A673 (cell line): ENCODE measurements at regions not wholly inside any gene's neighbourhood (a gene's known extent, or its start where the extent isn't known, plus 50 kb on each side); places are given as distances from the start of the nearest gene placed in this dataset.

Source experiments
- BruUV-seq: library from RNA; stranded (reverse); fragments of 400-500 nt; replicated peaks from 2 replicates; lab custom pipeline; 2021; lab: Mats Ljungman, UMichigan
- CTCF ChIA-PET: fragments of 300-600 bp; sonication (Branson Sonifier 250); formaldehyde crosslinking; loops from one replicate; lab custom pipeline; 2022; ENCODE audit warnings: antibody characterized with exemption; lab: Charles Lee
- POLR2A ChIA-PET: fragments of 300-600 bp; sonication (Branson Sonifier 250); formaldehyde crosslinking; loops from one replicate; lab custom pipeline; 2022; ENCODE audit warnings: antibody characterized with exemption; ENCODE audit not compliant: low non-redundant PET; lab: Charles Lee
- DNase-seq: peaks from one replicate; pipeline ENCODE4 v3.0.0-alpha.2; 2015; ENCODE audit warnings: low spot score
- H3K27ac ChIP-seq: fragments of 200-600 bp; sonication (generic); 2 replicates; pipeline ENCODE4 v1.5.1; 2016; ENCODE audit warnings: mixed run types, low read depth, mild to moderate bottlenecking, mixed read lengths, antibody characterized with exemption, low read length; ENCODE audit not compliant: poor library complexity, severe bottlenecking
- H3K27me3 ChIP-seq: fragments of 200-600 bp; sonication (generic); replicated peaks from 2 replicates; pipeline ENCODE4 v1.6.1; 2017; ENCODE audit warnings: mixed run types, low read depth, mild to moderate bottlenecking, mixed read lengths, antibody characterized with exemption, low read length; ENCODE audit not compliant: insufficient read depth, poor library complexity
- H3K36me3 ChIP-seq: fragments of 200-600 bp; sonication (generic); 2 replicates; pipeline ENCODE4 v1.6.1; 2016; ENCODE audit warnings: mixed run types, mild to moderate bottlenecking, mixed read lengths, antibody characterized with exemption, low read length; ENCODE audit not compliant: insufficient read depth, poor library complexity, severe bottlenecking
- H3K4me1 ChIP-seq: fragments of 200-600 bp; sonication (generic); 2 replicates; pipeline ENCODE4 v1.6.1; 2017; ENCODE audit warnings: mixed run types, mild to moderate bottlenecking, mixed read lengths, antibody characterized with exemption, low read length; ENCODE audit not compliant: insufficient read depth, poor library complexity, severe bottlenecking
- H3K4me3 ChIP-seq: fragments of 200-600 bp; sonication (generic); 2 replicates; pipeline ENCODE4 v1.5.1; 2016; ENCODE audit warnings: low read depth, mixed run types, mild to moderate bottlenecking, mixed read lengths, low read length; ENCODE audit not compliant: poor library complexity, severe bottlenecking
- H3K9me3 ChIP-seq: fragments of 200-600 bp; sonication (generic); 2 replicates; pipeline ENCODE4 v1.6.1; 2016; ENCODE audit warnings: mixed run types, low read depth, mild to moderate bottlenecking, mixed read lengths, antibody characterized with exemption, low read length; ENCODE audit not compliant: poor library complexity, severe bottlenecking
- EZH2 ChIP-seq: fragments of 200-600 bp; sonication (generic); IDR thresholded peaks from 2 replicates; pipeline ENCODE4 v1.6.1; 2017; ENCODE audit warnings: borderline replicate concordance, low read depth, mild to moderate bottlenecking, mixed read lengths, antibody characterized with exemption, low read length; ENCODE audit not compliant: poor library complexity, severe bottlenecking
- intact Hi-C: fragments of 100-400 bp; cut with micrococcal nuclease; formaldehyde crosslinking; loops from one replicate; pipeline ENCODE4 v1.10.0; 2022; ENCODE audit not compliant: unreplicated experiment
- TF ChIP-seq, protein P1 (sequence below): fragments of 300-800, 200-600 bp; sonication (generic); conservative IDR thresholded peaks from 2 replicates; pipeline ENCODE4 v1.5.1; 2017; ENCODE audit warnings: low read depth, mild to moderate bottlenecking, antibody characterized with exemption, low read length, moderate library complexity, mixed read lengths

DNA sequence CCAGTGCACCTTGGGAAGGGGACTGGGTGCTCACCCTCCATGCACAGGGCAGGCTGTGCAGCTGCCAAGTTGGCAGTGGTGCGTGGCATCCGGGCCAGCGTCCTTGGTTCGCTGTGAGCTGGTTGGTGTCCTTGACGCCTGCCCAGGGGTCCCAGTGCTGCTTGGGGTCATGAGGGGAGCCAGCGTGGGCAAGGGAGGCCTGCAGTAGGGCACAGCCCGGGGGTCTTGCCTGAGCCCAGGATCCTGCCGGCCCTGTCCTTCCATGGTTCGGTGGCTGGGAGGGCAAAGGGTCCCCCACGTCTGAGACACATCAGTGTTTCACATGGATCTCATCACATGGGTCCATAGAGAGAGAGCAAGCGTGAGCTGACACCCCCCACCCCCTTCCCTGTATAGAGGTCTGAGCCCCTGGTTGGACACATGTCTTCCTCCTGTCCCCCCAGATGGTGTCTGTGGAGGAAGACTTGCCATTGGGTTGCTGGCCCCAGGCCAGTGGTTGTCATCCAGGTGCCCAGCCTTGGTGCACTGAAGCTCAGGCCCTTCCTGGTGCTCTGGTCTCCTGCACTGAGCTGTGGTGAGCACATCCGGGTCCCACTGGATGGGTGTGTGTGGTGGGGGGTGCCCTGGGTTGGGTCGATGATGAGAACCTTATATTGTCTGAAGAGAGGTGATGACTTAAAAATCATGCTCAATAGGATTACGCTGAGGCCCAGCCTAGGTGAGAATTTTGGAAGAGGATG is 232.3 kb downstream of the SNRPN start:
- DNase-seq, result no peak
- intact Hi-C loops, result no loop called here
- H3K36me3 ChIP-seq, result no peaks in the 10 kb centered on the region
- H3K27me3 ChIP-seq, result no peaks in the 10 kb centered on the region
- CTCF ChIA-PET, result no interaction called here
- no TSS peak for BruUV-seq
- H3K4me1 ChIP-seq, result no peaks in the 10 kb centered on the region
- H3K9me3 ChIP-seq, result peaks cover 33% of the 10 kb centered on the region
- POLR2A ChIA-PET, result no interaction called here
- H3K27ac ChIP-seq, result no peak overlapping the region
- TF ChIP-seq EZH2, result no peak
- TF ChIP-seq, protein P1, sequence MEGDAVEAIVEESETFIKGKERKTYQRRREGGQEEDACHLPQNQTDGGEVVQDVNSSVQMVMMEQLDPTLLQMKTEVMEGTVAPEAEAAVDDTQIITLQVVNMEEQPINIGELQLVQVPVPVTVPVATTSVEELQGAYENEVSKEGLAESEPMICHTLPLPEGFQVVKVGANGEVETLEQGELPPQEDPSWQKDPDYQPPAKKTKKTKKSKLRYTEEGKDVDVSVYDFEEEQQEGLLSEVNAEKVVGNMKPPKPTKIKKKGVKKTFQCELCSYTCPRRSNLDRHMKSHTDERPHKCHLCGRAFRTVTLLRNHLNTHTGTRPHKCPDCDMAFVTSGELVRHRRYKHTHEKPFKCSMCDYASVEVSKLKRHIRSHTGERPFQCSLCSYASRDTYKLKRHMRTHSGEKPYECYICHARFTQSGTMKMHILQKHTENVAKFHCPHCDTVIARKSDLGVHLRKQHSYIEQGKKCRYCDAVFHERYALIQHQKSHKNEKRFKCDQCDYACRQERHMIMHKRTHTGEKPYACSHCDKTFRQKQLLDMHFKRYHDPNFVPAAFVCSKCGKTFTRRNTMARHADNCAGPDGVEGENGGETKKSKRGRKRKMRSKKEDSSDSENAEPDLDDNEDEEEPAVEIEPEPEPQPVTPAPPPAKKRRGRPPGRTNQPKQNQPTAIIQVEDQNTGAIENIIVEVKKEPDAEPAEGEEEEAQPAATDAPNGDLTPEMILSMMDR, result no peak
- H3K4me3 ChIP-seq, result no peak overlapping the region

DNA sequence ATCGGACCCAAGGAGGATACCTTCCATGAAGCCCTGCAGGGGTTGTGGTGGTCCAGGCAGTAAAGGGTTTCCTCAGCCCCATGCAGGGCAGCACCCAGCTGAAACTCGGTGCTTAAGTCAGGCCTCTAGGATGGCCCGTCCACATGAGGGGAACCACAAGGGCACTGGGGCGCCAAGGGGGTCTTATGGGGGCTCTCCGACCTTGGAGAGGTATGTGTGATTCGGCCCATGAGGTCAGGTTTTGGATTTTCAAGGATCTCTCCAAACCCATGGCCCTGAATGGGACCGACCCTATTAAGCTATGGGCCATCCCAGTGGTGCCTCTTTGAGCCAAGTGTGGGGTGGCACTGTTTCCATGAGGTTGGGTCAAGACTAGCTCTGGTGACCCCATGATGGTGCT is 233.3 kb downstream of the SNRPN start:
- Histone ChIP-seq H3K4me3 (no peak overlapping the region), H3K27me3 (no peaks in the 10 kb centered on the region), H3K36me3 (no peaks in the 10 kb centered on the region), H3K27ac (no peak overlapping the region), H3K4me1 (no peaks in the 10 kb centered on the region), H3K9me3 (peaks cover 36% of the 10 kb centered on the region)
- ChIA-PET POLR2A (no interaction called here), CTCF (no interaction called here)
- DNase-seq, result no peak
- BruUV-seq, result no TSS peak
- TF ChIP-seq, protein P1, result no peak
- no peak for TF ChIP-seq EZH2
- intact Hi-C loops, result no loop called here

- TF ChIP-seq, protein P1, result no peak
- Histone ChIP-seq H3K4me1 (no peaks in the 10 kb centered on the region), H3K27ac (no peak overlapping the region), H3K4me3 (no peak overlapping the region), H3K36me3 (no peaks in the 10 kb centered on the region), H3K27me3 (no peaks in the 10 kb centered on the region), H3K9me3 (peaks cover 39% of the 10 kb centered on the region)
- BruUV-seq, result no TSS peak
- DNase-seq, result no peak
- ChIA-PET POLR2A (no interaction called here), CTCF (no interaction called here)
- intact Hi-C loops, result no loop called here
Measured at GRCh38 chr15:25188551-25189101, 233.8 kb downstream of the SNRPN start.
